ENCODE measurements at regions not wholly inside any gene's neighbourhood (a gene's known extent, or its start where the extent isn't known, plus 50 kb on each side); places are given as distances from the start of the nearest gene placed in this dataset.

GRCh38 chr18:22699629-22700028, 233.5 kb upstream of the RBBP8 start:
- TF ChIP-seq CTCF (IDR thresholded peaks at IDR 0.05; ENCODE audit: insufficient read depth, low read length), result no peak
- DNase-seq (ENCODE audit: low read depth in 1 of 2, low spot score in 1 of 2), result no peak
- Histone ChIP-seq H3K27ac (replicated peaks) (no peak overlapping the region), H3K4me3 (replicated peaks; ENCODE audit: insufficient read depth, low read length) (no peak overlapping the region), H3K27me3 (ENCODE audit: insufficient read depth, poor library complexity, severe bottlenecking) (no peaks in the 10 kb centered on the region)

GRCh38 chr18:22700920-22701319, 232.2 kb upstream of the RBBP8 start:
- TF ChIP-seq POLR2AphosphoS5 (IDR thresholded peaks at IDR 0.05; ENCODE audit: low read depth) (no peak), SPI1 (IDR thresholded peaks at IDR 0.05; ENCODE audit: borderline replicate concordance, low read depth) (no peak), CTCF (IDR thresholded peaks at IDR 0.05; ENCODE audit: insufficient read depth, low read length) (no peak), REST (IDR thresholded peaks at IDR 0.05; ENCODE audit: insufficient replicate concordance, low read depth) (no peak), GABPA (IDR thresholded peaks at IDR 0.05; ENCODE audit: low read depth) (no peak)
- DNase-seq (ENCODE audit: low read depth in 1 of 2, low spot score in 1 of 2), result no peak
- no peak overlapping the region for H3K27ac ChIP-seq (replicated peaks)
- H3K4me3 ChIP-seq (replicated peaks; ENCODE audit: insufficient read depth, low read length), result no peak overlapping the region
- no peaks in the 10 kb centered on the region for H3K27me3 ChIP-seq (ENCODE audit: insufficient read depth, poor library complexity, severe bottlenecking)

- TF ChIP-seq REST (IDR thresholded peaks at IDR 0.05; ENCODE audit: insufficient replicate concordance, low read depth), result no peak
- no peak for TF ChIP-seq SPI1 (IDR thresholded peaks at IDR 0.05; ENCODE audit: borderline replicate concordance, low read depth)
- no peak for TF ChIP-seq POLR2AphosphoS5 (IDR thresholded peaks at IDR 0.05; ENCODE audit: low read depth)
- no peak for TF ChIP-seq GABPA (IDR thresholded peaks at IDR 0.05; ENCODE audit: low read depth)
- no peak for TF ChIP-seq CTCF (IDR thresholded peaks at IDR 0.05; ENCODE audit: insufficient read depth, low read length)
Observed at GRCh38 chr18:22701326-22701725, 231.8 kb upstream of the RBBP8 start.

GRCh38 chr18:22701795-22702194, 231.3 kb upstream of the RBBP8 start:
- TF ChIP-seq REST (IDR thresholded peaks at IDR 0.05; ENCODE audit: insufficient replicate concordance, low read depth) (no peak), CTCF (IDR thresholded peaks at IDR 0.05; ENCODE audit: insufficient read depth, low read length) (no peak), GABPA (IDR thresholded peaks at IDR 0.05; ENCODE audit: low read depth) (no peak), POLR2AphosphoS5 (IDR thresholded peaks at IDR 0.05; ENCODE audit: low read depth) (no peak)
- Histone ChIP-seq H3K27me3 (ENCODE audit: insufficient read depth, poor library complexity, severe bottlenecking) (no peaks in the 10 kb centered on the region), H3K4me3 (replicated peaks; ENCODE audit: insufficient read depth, low read length) (no peak overlapping the region), H3K27ac (replicated peaks) (no peak overlapping the region)
- DNase-seq (ENCODE audit: low read depth in 1 of 2, low spot score in 1 of 2), result no peak

More at GRCh38 chr18:22701326-22701725, 231.8 kb upstream of the RBBP8 start:
- Histone ChIP-seq H3K4me3 (replicated peaks; ENCODE audit: insufficient read depth, low read length) (no peak overlapping the region), H3K27me3 (ENCODE audit: insufficient read depth, poor library complexity, severe bottlenecking) (no peaks in the 10 kb centered on the region), H3K27ac (replicated peaks) (no peak overlapping the region)
- no peak for DNase-seq (ENCODE audit: low read depth in 1 of 2, low spot score in 1 of 2)

Measured in HL-60 (cell line).